Right lung (tissue), 2 donors: ENCODE measurements at regions not wholly inside any gene's neighbourhood (a gene's known extent, or its start where the extent isn't known, plus 50 kb on each side); places are given as distances from the start of the nearest gene placed in this dataset.
"Not testable (repeated sequence)": the region's sequence is repeated elsewhere in the genome, so short reads cannot be mapped to it uniquely, and the experiment has no call there.

Experiments
- DNase-seq, 2 donors: peaks; one replicate each; pipeline ENCODE4 v3.0.0-alpha.2; 2013

DNA sequence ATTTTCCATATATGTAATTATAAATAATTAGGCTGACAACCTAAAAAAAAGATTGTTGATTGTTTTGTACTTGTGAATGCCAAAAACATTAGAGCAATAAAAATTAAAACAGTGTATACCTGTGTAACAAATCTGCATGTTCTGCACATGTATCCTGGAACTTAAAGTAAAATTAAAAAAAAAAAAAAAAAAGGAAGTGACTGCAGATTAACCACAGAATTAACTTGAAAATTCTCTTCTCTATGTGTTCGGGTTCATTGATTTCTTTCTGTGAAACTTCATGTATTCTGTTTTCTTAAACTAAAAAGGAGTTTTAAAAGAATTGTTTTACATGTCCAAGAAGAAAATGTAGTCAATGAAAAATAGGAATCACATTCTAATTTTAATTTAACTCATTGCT lies 95.7 kb downstream of the FASLG start:
- no peak for DNase-seq

- DNase-seq: no peak
Measured at GRCh38 chr1:172755099-172755498, 96.2 kb downstream of the FASLG start.

DNA sequence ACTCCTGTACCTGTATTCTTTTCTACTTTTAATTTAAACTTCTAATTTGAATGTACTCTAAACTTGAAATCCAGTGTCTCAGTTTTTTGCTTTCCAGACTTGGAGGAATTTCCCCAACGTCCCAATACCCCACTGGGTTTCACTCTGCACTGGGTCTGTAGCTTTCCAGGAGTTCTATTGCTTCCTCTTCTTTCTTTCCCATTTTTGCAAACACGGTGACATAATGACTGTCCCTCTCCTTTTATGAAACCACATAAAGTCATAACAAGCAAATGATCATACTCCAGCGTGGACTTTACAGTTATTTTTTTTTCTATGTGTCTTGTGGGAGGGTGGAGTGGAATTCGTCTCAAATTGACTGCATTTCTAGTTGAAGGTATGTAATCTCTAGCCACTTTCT lies 97.1 kb downstream of the FASLG start:
- no peak for DNase-seq

- no peak for DNase-seq
Measured at GRCh38 chr1:172758259-172758658, 99.4 kb downstream of the FASLG start.

DNA sequence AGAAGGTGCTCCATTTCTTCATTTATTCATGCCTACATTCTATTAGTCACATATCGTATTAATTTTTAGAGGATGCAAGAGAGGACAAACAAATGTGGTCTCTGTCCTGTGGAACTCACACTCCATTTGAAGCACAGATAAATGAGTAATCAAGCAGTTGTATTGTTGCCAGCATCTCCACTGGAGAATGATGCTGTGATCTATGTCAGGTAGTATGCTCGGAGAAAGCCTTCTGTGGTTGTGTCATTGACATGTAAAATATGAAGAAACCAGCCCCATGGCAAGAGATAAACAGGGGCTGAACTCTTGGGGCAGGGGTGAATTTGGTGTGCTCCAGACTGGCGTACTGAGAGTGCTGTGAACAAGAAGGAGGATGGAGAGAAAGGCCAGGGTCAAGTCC lies 101.2 kb downstream of the FASLG start:
- DNase-seq: no peak

- no peak for DNase-seq
Measured at GRCh38 chr1:172761581-172762486, 102.9 kb downstream of the FASLG start.

GRCh38 chr1:172763057-172763456 lies 104.2 kb downstream of the FASLG start:
- DNase-seq: no peak

GRCh38 chr1:172764378-172764777 lies 105.5 kb downstream of the FASLG start:
- no peak for DNase-seq

DNA sequence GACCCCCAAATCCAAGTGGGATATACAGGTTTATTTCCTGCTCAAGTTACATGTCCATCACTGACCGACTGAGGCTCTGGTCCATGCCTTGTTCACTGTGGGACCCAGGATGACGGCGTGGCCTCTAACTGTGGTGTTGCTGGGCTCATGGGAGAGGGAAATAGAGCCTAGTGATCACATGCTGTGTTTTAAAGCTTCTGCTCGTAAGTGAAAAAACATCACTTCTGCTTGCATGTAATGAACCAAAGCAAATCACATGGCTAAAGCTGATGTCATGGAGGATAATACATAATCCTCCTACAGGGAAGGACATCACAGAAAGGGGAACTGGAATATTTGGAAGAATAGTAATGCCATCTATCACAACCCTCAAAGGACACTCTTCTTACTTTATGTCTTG lies 107.6 kb downstream of the FASLG start:
- no peak for DNase-seq

GRCh38 chr1:172770071-172770470 lies 111.2 kb downstream of the FASLG start:
- no peak for DNase-seq

DNA sequence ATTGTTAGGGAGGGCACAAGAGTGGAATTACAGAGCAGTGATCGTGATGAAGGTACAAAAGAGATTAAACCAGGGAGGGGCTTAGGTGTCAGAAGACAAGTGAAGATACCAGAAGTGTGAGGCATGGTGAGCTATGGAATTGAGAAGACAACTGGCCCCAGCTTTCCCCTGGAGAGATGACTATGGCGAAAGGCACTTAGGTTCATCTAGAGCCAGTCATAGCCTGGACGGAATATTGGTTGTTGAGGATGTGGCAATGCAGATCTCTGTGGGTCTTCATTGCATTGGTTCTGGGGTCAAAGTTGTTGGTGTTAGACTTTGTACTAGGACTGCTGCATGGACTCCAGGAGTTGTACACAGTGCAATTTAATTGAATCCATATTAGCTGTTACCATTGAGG lies 115.7 kb downstream of the FASLG start:
- no peak for DNase-seq

GRCh38 chr1:172775606-172776005 lies 116.7 kb downstream of the FASLG start:
- DNase-seq: peak; percentile 52 to 73

DNA sequence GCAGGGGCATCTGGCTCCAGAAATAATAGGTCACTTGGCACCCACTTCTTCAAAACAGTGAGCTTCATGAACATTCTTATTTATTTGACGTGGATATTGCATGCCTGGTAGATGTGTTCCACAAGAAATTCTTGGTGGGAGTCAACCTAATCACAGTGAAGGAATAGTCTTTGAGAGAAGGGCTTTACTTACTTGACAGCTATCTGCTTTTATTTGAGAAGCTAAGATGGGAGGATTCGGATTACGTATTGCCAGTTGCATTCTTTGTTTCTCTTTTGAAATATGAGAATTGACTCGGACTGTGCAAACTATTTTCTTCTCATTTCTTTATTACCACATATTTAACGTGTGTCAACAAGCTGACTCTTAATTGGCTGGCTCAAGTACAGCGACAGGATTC lies 117.2 kb downstream of the FASLG start:
- no peak for DNase-seq

DNA sequence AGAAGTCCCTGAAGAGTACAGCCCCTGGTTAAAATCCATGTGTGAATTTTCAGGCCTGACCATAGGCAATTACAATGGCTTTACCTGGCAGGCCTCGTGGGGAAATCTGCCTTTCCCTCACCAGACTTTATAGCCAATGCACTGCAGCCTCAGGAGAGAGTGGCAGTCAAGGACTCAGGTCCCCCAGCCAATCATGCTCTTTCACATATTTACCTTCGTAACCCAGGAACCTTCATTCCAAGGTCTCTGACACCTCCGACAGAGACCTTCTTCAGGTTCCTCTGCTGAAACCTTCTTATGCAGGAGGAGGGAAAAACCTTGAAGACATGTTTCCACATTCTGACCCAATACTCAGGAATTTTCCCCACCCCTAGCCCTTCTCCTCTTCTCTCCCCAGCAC lies 118.9 kb downstream of the FASLG start:
- DNase-seq: no peak

GRCh38 chr1:172778456-172779455 lies 119.9 kb downstream of the FASLG start:
- no peak for DNase-seq

DNA sequence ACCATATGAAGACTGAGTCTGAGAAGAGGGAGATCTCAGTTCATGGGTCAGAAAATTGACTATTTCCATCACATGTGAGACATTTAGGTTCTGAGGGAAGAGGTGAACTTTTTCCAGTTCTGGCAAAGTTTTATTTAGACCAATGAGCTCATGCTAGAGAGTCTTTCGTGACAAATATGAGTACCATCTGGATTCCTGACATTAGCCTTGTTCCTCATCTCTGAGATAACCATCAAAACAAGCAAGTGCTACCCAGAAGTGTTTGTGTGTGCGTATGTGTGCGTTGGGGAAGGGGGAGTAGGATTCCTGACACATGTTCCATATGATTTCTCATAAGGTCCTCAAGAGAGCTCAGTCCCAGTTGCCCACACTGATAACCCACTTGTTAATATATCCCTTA lies 120.6 kb downstream of the FASLG start:
- no peak for DNase-seq

GRCh38 chr1:172781513-172782140 lies 122.7 kb downstream of the FASLG start:
- no peak for DNase-seq

- no peak for DNase-seq
Measured at GRCh38 chr1:172789840-172790239, 130.9 kb downstream of the FASLG start.

DNA sequence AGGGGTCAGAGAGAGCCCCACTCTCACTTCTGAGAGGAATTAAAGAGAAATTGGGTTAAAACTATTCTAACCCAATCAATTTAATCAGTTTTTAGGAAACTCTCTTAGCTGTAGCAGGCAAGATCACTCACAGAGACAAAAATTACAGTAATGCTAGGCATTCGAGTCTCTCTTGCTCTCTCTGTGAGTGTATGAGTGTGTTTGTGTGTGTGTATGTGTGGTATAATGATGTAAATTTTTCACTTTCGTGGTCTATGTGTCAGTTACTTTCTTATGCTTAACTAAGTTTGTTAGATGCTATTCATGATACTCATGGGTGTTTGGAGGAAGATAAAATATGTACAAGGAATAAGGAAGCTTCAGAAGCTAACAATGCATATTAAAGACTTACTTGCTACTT lies 131.3 kb downstream of the FASLG start:
- DNase-seq: no peak

DNA sequence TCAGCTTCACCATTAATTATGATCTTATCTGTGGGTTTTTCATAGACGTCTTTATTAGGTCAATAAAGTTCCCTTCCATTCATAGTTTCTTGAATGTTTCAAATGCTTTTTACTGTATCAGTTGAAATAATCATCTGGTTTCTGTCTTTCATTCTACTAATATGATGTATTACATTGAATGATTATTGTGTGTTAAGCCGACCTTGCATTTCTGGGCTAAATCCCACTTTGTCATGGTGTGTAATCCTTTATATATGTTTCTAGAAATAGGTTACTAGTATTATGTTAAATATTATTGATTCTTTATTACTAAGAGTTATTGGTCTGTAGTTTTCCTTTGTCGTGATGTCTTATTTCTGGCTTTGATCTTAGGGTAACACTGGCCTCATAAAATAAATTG lies 134.9 kb downstream of the FASLG start:
- no peak for DNase-seq

GRCh38 chr1:172795741-172796140 lies 136.8 kb downstream of the FASLG start:
- no peak for DNase-seq

GRCh38 chr1:172799804-172800203 lies 140.9 kb downstream of the FASLG start:
- DNase-seq: not testable (repeated sequence)
